T-helper 22 cell (primary cell): ENCODE measurements at regions not wholly inside any gene's neighbourhood (a gene's known extent, or its start where the extent isn't known, plus 50 kb on each side); places are given as distances from the start of the nearest gene placed in this dataset.

Source experiments
- DNase-seq: peaks from one replicate; pipeline ENCODE4 v3.0.0-alpha.2; 2020; ENCODE audit warnings: low read depth

- DNase-seq = no peak
Observed at GRCh38 chr21:27817902-27818623, 851.2 kb upstream of the ADAMTS5 start.

GRCh38 chr21:27817074-27817473, 850.2 kb upstream of the ADAMTS5 start:
- DNase-seq = no peak

GRCh38 chr21:27816301-27816700, 849.4 kb upstream of the ADAMTS5 start:
- no peak for DNase-seq

- no peak for DNase-seq
Observed at GRCh38 chr21:27814226-27814625, 847.3 kb upstream of the ADAMTS5 start.

GRCh38 chr21:27813750-27814149, 846.9 kb upstream of the ADAMTS5 start:
- DNase-seq = no peak

- no peak for DNase-seq
Observed at GRCh38 chr21:27813344-27813743, 846.5 kb upstream of the ADAMTS5 start.

GRCh38 chr21:27812279-27812678, 845.4 kb upstream of the ADAMTS5 start:
- DNase-seq = no peak

- DNase-seq = no peak
Observed at GRCh38 chr21:27808923-27809322, 842.0 kb upstream of the ADAMTS5 start.

GRCh38 chr21:27807596-27807995, 840.7 kb upstream of the ADAMTS5 start:
- no peak for DNase-seq

- no peak for DNase-seq
Observed at GRCh38 chr21:27806281-27806680, 839.4 kb upstream of the ADAMTS5 start.

- DNase-seq = no peak
Observed at GRCh38 chr21:27805696-27806095, 838.8 kb upstream of the ADAMTS5 start.

- DNase-seq = no peak
Observed at GRCh38 chr21:27804515-27804914, 837.6 kb upstream of the ADAMTS5 start.

GRCh38 chr21:27803571-27803970, 836.7 kb upstream of the ADAMTS5 start:
- no peak for DNase-seq

GRCh38 chr21:27802816-27803475, 836.1 kb upstream of the ADAMTS5 start:
- DNase-seq = no peak

GRCh38 chr21:27799861-27800260, 833.0 kb upstream of the ADAMTS5 start:
- DNase-seq = no peak

GRCh38 chr21:27796106-27796505, 829.2 kb upstream of the ADAMTS5 start:
- no peak for DNase-seq

GRCh38 chr21:27795418-27795817, 828.5 kb upstream of the ADAMTS5 start:
- DNase-seq = no peak

- no peak for DNase-seq
Observed at GRCh38 chr21:27793901-27794300, 827.0 kb upstream of the ADAMTS5 start.

GRCh38 chr21:27787046-27787445, 820.2 kb upstream of the ADAMTS5 start:
- DNase-seq = no peak

- no peak for DNase-seq
Observed at GRCh38 chr21:27779606-27780005, 812.7 kb upstream of the ADAMTS5 start.

GRCh38 chr21:27776925-27777553, 810.2 kb upstream of the ADAMTS5 start:
- no peak for DNase-seq

- DNase-seq = no peak
Observed at GRCh38 chr21:27772816-27773215, 805.9 kb upstream of the ADAMTS5 start.

GRCh38 chr21:27771938-27772483, 805.1 kb upstream of the ADAMTS5 start:
- no peak for DNase-seq
